ENCODE measurements at regions not wholly inside any gene's neighbourhood (a gene's known extent, or its start where the extent isn't known, plus 50 kb on each side); places are given as distances from the start of the nearest gene placed in this dataset.

DNA sequence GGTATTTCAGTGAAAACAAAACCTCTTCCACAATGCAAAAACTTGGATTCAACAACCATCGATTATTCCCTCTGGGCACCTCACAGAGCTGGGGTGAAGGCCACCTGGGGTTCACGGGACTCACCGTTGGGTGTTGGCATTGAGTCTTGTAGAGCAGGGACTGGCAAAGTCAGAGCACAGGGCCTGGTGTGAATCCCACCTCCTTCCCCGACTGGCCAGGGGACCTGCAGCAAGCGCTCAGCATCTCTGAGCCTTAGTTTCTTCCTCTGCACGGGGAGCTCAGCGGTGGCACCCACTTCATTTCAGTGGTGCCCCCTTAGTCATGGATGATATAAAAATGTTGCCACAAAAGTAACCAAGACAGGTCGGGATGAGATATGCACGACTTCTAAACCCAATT lies 100.4 kb downstream of the METRNL start:
- ChIA-PET POLR2A (ENCODE audit: unreplicated experiment) (no interaction called here), CTCF (no interaction called here)
- no peaks in the 10 kb centered on the region for H4K20me1 ChIP-seq (ENCODE audit: insufficient read depth)
- TF ChIP-seq, protein P1, sequence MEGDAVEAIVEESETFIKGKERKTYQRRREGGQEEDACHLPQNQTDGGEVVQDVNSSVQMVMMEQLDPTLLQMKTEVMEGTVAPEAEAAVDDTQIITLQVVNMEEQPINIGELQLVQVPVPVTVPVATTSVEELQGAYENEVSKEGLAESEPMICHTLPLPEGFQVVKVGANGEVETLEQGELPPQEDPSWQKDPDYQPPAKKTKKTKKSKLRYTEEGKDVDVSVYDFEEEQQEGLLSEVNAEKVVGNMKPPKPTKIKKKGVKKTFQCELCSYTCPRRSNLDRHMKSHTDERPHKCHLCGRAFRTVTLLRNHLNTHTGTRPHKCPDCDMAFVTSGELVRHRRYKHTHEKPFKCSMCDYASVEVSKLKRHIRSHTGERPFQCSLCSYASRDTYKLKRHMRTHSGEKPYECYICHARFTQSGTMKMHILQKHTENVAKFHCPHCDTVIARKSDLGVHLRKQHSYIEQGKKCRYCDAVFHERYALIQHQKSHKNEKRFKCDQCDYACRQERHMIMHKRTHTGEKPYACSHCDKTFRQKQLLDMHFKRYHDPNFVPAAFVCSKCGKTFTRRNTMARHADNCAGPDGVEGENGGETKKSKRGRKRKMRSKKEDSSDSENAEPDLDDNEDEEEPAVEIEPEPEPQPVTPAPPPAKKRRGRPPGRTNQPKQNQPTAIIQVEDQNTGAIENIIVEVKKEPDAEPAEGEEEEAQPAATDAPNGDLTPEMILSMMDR (conservative IDR thresholded peaks at IDR 0.05): no peak
- TF ChIP-seq EZH2 (IDR thresholded peaks at IDR 0.05; ENCODE audit: low read depth): no peak
- intact Hi-C loops (cut with micrococcal nuclease; ENCODE audit: unreplicated experiment): no loop called here
- no peaks in the 10 kb centered on the region for H3K27me3 ChIP-seq (ENCODE audit: insufficient read depth, low read depth)
- H2AFZ ChIP-seq: no peak overlapping the region
- no peaks in the 10 kb centered on the region for H3K9me2 ChIP-seq (ENCODE audit: insufficient read depth)
- H3K4me1 ChIP-seq (replicated peaks; ENCODE audit: insufficient read depth): no peaks in the 10 kb centered on the region
- no peaks in the 10 kb centered on the region for H3K79me2 ChIP-seq (ENCODE audit: low read depth)
- no TSS peak for BruUV-seq (replicated peaks)
- DNase-seq: no peak
- H3F3A ChIP-seq (ENCODE audit: insufficient read depth, low read depth): no peaks in the 10 kb centered on the region
- H3K4me3 ChIP-seq: no peak overlapping the region
- no peak overlapping the region for H3K27ac ChIP-seq
- H3K9me3 ChIP-seq (ENCODE audit: insufficient read depth, low read depth): no peaks in the 10 kb centered on the region
- no peak overlapping the region for H3K4me2 ChIP-seq
- H3K36me3 ChIP-seq (ENCODE audit: low read depth): no peaks in the 10 kb centered on the region

DNA sequence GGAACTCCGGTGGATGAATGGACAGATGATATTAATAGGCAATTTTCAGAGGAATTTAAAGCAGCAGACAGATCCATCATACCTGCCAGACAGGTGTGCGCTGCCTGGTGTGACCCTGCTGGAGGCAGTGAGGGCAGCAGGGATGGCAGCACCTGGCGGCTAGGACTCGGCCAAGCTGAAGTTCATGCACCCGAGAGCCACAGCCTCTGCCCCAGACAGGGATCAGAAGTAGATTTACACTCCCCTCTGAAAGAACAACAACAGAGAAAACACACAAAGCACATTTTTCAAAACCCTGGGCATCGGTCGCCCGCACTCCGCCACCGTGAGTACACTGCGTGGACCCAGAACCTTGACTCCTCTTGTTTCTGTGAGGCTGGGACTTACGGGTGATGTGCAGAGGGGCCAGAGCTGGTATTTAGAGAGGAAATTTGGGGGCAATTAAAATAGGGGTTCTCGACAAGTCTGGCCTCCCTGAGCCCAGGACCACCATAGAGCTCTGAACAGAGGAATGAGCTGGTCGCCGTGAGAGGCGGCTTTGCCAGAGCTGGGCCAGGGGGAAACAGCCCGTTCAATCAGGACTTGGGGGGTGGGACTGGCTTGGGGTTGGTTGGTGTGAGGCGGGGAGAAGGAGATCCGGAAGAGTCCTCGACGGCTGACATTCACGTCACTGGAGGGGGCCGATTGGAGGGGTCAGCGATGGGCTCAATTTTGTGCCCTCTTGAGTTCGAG lies 101.0 kb downstream of the METRNL start:
- intact Hi-C loops (cut with micrococcal nuclease; ENCODE audit: unreplicated experiment): no loop called here
- no TSS peak for BruUV-seq (replicated peaks)

DNA sequence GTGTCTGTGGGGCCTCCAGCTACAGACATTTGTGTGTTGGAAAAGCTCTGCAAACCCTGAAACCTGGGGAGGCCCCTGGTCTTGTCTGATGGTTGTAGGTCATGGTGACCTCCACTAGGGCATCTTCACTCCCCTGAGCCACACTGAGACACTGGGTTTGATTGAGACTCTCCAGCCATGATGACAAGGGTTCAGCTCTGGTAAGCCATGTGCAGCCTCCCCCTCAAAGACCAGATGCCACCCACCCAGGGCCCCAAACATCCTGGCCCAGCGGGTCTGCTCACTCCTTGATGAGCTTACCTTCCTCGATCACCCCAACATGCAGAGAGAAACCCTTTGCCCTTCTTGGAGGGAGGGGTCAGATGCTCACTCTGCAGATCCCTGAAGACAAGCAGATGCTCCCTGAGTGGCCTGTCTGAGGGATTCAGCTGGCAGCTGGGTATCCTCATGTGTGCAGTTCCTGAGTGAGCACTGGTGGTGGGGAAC lies 101.6 kb downstream of the METRNL start:
- H2AFZ ChIP-seq: no peak overlapping the region
- no peak for TF ChIP-seq EZH2 (IDR thresholded peaks at IDR 0.05; ENCODE audit: low read depth)
- TF ChIP-seq, protein P1 (conservative IDR thresholded peaks at IDR 0.05): no peak
- no peaks in the 10 kb centered on the region for H3F3A ChIP-seq (ENCODE audit: insufficient read depth, low read depth)
- H3K27me3 ChIP-seq (ENCODE audit: insufficient read depth, low read depth): no peaks in the 10 kb centered on the region
- no peaks in the 10 kb centered on the region for H4K20me1 ChIP-seq (ENCODE audit: insufficient read depth)
- ChIA-PET CTCF (interaction anchor here (0.5 kb wide), 1 partner anchor 320 kb away, joined by 4 read pairs; no protein-coding TSS in a partner anchor), POLR2A (ENCODE audit: unreplicated experiment) (no interaction called here)
- no peaks in the 10 kb centered on the region for H3K4me1 ChIP-seq (replicated peaks; ENCODE audit: insufficient read depth)
- H3K27ac ChIP-seq: no peak overlapping the region
- no peak for DNase-seq
- BruUV-seq (replicated peaks): no TSS peak
- no peak overlapping the region for H3K4me2 ChIP-seq
- H3K36me3 ChIP-seq (ENCODE audit: low read depth): no peaks in the 10 kb centered on the region
- no peaks in the 10 kb centered on the region for H3K79me2 ChIP-seq (ENCODE audit: low read depth)
- intact Hi-C loops (cut with micrococcal nuclease; ENCODE audit: unreplicated experiment): no loop called here
- H3K4me3 ChIP-seq: no peak overlapping the region
- no peaks in the 10 kb centered on the region for H3K9me2 ChIP-seq (ENCODE audit: insufficient read depth)
- H3K9me3 ChIP-seq (ENCODE audit: insufficient read depth, low read depth): no peaks in the 10 kb centered on the region

More for the DNA sequence above, 101.0 kb downstream of the METRNL start:
- ChIA-PET POLR2A (ENCODE audit: unreplicated experiment) (no interaction called here), CTCF (no interaction called here)
- no peak for DNase-seq
- H3K4me2 ChIP-seq: no peak overlapping the region
- H3K27me3 ChIP-seq (ENCODE audit: insufficient read depth, low read depth): no peaks in the 10 kb centered on the region
- H3K9me2 ChIP-seq (ENCODE audit: insufficient read depth): no peaks in the 10 kb centered on the region
- H3K4me3 ChIP-seq: no peak overlapping the region
- H3K4me1 ChIP-seq (replicated peaks; ENCODE audit: insufficient read depth): no peaks in the 10 kb centered on the region
- H3K79me2 ChIP-seq (ENCODE audit: low read depth): no peaks in the 10 kb centered on the region
- no peaks in the 10 kb centered on the region for H3F3A ChIP-seq (ENCODE audit: insufficient read depth, low read depth)
- H3K27ac ChIP-seq: no peak overlapping the region
- no peak for TF ChIP-seq EZH2 (IDR thresholded peaks at IDR 0.05; ENCODE audit: low read depth)
- TF ChIP-seq, protein P1 (conservative IDR thresholded peaks at IDR 0.05): no peak
- H3K36me3 ChIP-seq (ENCODE audit: low read depth): no peaks in the 10 kb centered on the region
- no peaks in the 10 kb centered on the region for H4K20me1 ChIP-seq (ENCODE audit: insufficient read depth)
- no peak overlapping the region for H2AFZ ChIP-seq
- H3K9me3 ChIP-seq (ENCODE audit: insufficient read depth, low read depth): no peaks in the 10 kb centered on the region

Data from PC-9 (cell line).